ENCODE measurements at regions not wholly inside any gene's neighbourhood (a gene's known extent, or its start where the extent isn't known, plus 50 kb on each side); places are given as distances from the start of the nearest gene placed in this dataset.

GRCh38 chr11:64457416-64458010, 98.2 kb upstream of the SLC22A11 start:
- DNase-seq (ENCODE audit: low read depth), result no peak

- DNase-seq (ENCODE audit: low read depth), result no peak
These were observed 96.7 kb upstream of the SLC22A11 start for GRCh38 chr11:64458997-64459396.

GRCh38 chr11:64459609-64460008, 96.1 kb upstream of the SLC22A11 start:
- no peak for DNase-seq (ENCODE audit: low read depth)

GRCh38 chr11:64461081-64461480, 94.7 kb upstream of the SLC22A11 start:
- DNase-seq (ENCODE audit: low read depth), result no peak

- no peak for DNase-seq (ENCODE audit: low read depth)
These were observed 89.5 kb upstream of the SLC22A11 start for GRCh38 chr11:64466115-64466718.

- no peak for DNase-seq (ENCODE audit: low read depth)
These were observed 86.5 kb upstream of the SLC22A11 start for GRCh38 chr11:64469288-64469687.

GRCh38 chr11:64472593-64473455, 82.9 kb upstream of the SLC22A11 start:
- no peak for DNase-seq (ENCODE audit: low read depth)

GRCh38 chr11:64474680-64475079, 81.1 kb upstream of the SLC22A11 start:
- no peak for DNase-seq (ENCODE audit: low read depth)

GRCh38 chr11:64475145-64475544, 80.6 kb upstream of the SLC22A11 start:
- DNase-seq (ENCODE audit: low read depth), result no peak

GRCh38 chr11:64476881-64477280, 78.9 kb upstream of the SLC22A11 start:
- no peak for DNase-seq (ENCODE audit: low read depth)

- DNase-seq (ENCODE audit: low read depth), result no peak
These were observed 78.1 kb upstream of the SLC22A11 start for GRCh38 chr11:64477675-64478074.

- DNase-seq (ENCODE audit: low read depth), result peak; percentile 10
These were observed 73.2 kb upstream of the SLC22A11 start for GRCh38 chr11:64482588-64482987.

GRCh38 chr11:64484191-64485022, 71.3 kb upstream of the SLC22A11 start:
- no peak for DNase-seq (ENCODE audit: low read depth)

GRCh38 chr11:64485074-64485473, 70.7 kb upstream of the SLC22A11 start:
- no peak for DNase-seq (ENCODE audit: low read depth)

GRCh38 chr11:64489831-64490441, 65.8 kb upstream of the SLC22A11 start:
- DNase-seq (ENCODE audit: low read depth), result peak; percentile 25

- no peak for DNase-seq (ENCODE audit: low read depth)
These were observed 65.1 kb upstream of the SLC22A11 start for GRCh38 chr11:64490562-64491216.

GRCh38 chr11:64492561-64492960, 63.2 kb upstream of the SLC22A11 start:
- no peak for DNase-seq (ENCODE audit: low read depth)

GRCh38 chr11:64498136-64498535, 57.6 kb upstream of the SLC22A11 start:
- DNase-seq (ENCODE audit: low read depth), result no peak

- DNase-seq (ENCODE audit: low read depth), result no peak
These were observed 56.3 kb upstream of the SLC22A11 start for GRCh38 chr11:64499261-64500004.
